ENCODE measurements at regions not wholly inside any gene's neighbourhood (a gene's known extent, or its start where the extent isn't known, plus 50 kb on each side); places are given as distances from the start of the nearest gene placed in this dataset.

- DNase-seq: no peak
- Histone ChIP-seq H3K9me3 (ENCODE audit: insufficient read depth, low read depth) (no peaks in the 10 kb centered on the region), H3K36me3 (ENCODE audit: low read depth) (no peaks in the 10 kb centered on the region), H2AFZ (no peak overlapping the region), H3K79me2 (ENCODE audit: low read depth) (no peaks in the 10 kb centered on the region), H3K27ac (no peak overlapping the region), H3K27me3 (ENCODE audit: insufficient read depth, low read depth) (no peaks in the 10 kb centered on the region), H4K20me1 (ENCODE audit: insufficient read depth) (no peaks in the 10 kb centered on the region), H3K9me2 (ENCODE audit: insufficient read depth) (no peaks in the 10 kb centered on the region), H3K4me2 (no peak overlapping the region), H3K4me3 (no peak overlapping the region), H3K4me1 (replicated peaks; ENCODE audit: insufficient read depth) (no peaks in the 10 kb centered on the region), H3F3A (ENCODE audit: insufficient read depth, low read depth) (no peaks in the 10 kb centered on the region)
- intact Hi-C loops (cut with micrococcal nuclease; ENCODE audit: unreplicated experiment): no loop called here
- POLR2A ChIA-PET (ENCODE audit: unreplicated experiment): no interaction called here
- BruUV-seq (replicated peaks): no TSS peak
- CTCF ChIA-PET: no interaction called here
- TF ChIP-seq EZH2 (IDR thresholded peaks at IDR 0.05; ENCODE audit: low read depth): no peak
- TF ChIP-seq CTCF (conservative IDR thresholded peaks at IDR 0.05): no peak
Measured at GRCh38 chr2:136167721-136168475, 49.9 kb upstream of the CXCR4 start.
